BE2C (cell line): ENCODE measurements at regions not wholly inside any gene's neighbourhood (a gene's known extent, or its start where the extent isn't known, plus 50 kb on each side); places are given as distances from the start of the nearest gene placed in this dataset.

Source experiments
- DNase-seq: peaks from one replicate; pipeline ENCODE4 v3.0.0-alpha.2; 2020
- H3K27me3 ChIP-seq: fragments of 250-450 bp; sonication (Bioruptor Pico); 2 replicates; pipeline ENCODE4 v1.5.1; 2020; ENCODE audit warnings: mild to moderate bottlenecking
- H3K36me3 ChIP-seq: fragments of 250-450 bp; sonication (Bioruptor Pico); 2 replicates; pipeline ENCODE4 v1.5.1; 2020; ENCODE audit warnings: mild to moderate bottlenecking
- H3K4me1 ChIP-seq: fragments of 250-450 bp; sonication (Bioruptor Pico); 2 replicates; pipeline ENCODE4 v1.5.1; 2020
- H3K4me3 ChIP-seq: 2 replicates; pipeline ENCODE4 v1.5.1; 2011; ENCODE audit warnings: low read depth, low read length
- H3K9me3 ChIP-seq: fragments of 250-450 bp; sonication (Bioruptor Pico); 2 replicates; pipeline ENCODE4 v1.5.1; 2020
- TF ChIP-seq, protein P1 (sequence below): IDR thresholded peaks from 2 replicates; pipeline ENCODE4 v1.5.1; 2012; ENCODE audit warnings: mild to moderate bottlenecking, low read depth, low read length

- Histone ChIP-seq H3K36me3 (no peaks in the 10 kb centered on the region), H3K4me1 (no peaks in the 10 kb centered on the region), H3K27me3 (no peaks in the 10 kb centered on the region), H3K4me3 (no peak overlapping the region), H3K9me3 (no peaks in the 10 kb centered on the region)
- TF ChIP-seq, protein P1, sequence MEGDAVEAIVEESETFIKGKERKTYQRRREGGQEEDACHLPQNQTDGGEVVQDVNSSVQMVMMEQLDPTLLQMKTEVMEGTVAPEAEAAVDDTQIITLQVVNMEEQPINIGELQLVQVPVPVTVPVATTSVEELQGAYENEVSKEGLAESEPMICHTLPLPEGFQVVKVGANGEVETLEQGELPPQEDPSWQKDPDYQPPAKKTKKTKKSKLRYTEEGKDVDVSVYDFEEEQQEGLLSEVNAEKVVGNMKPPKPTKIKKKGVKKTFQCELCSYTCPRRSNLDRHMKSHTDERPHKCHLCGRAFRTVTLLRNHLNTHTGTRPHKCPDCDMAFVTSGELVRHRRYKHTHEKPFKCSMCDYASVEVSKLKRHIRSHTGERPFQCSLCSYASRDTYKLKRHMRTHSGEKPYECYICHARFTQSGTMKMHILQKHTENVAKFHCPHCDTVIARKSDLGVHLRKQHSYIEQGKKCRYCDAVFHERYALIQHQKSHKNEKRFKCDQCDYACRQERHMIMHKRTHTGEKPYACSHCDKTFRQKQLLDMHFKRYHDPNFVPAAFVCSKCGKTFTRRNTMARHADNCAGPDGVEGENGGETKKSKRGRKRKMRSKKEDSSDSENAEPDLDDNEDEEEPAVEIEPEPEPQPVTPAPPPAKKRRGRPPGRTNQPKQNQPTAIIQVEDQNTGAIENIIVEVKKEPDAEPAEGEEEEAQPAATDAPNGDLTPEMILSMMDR = no peak
- no peak for DNase-seq
Measured at GRCh38 chr2:147433822-147434221, 411.0 kb upstream of the ACVR2A start.

- TF ChIP-seq, protein P1 = no peak
- no peaks in the 10 kb centered on the region for H3K4me1 ChIP-seq
- H3K27me3 ChIP-seq = no peaks in the 10 kb centered on the region
- no peaks in the 10 kb centered on the region for H3K36me3 ChIP-seq
- no peak for DNase-seq
- H3K9me3 ChIP-seq = no peaks in the 10 kb centered on the region
- no peak overlapping the region for H3K4me3 ChIP-seq
Measured at GRCh38 chr2:147430408-147430807, 414.4 kb upstream of the ACVR2A start.

DNA sequence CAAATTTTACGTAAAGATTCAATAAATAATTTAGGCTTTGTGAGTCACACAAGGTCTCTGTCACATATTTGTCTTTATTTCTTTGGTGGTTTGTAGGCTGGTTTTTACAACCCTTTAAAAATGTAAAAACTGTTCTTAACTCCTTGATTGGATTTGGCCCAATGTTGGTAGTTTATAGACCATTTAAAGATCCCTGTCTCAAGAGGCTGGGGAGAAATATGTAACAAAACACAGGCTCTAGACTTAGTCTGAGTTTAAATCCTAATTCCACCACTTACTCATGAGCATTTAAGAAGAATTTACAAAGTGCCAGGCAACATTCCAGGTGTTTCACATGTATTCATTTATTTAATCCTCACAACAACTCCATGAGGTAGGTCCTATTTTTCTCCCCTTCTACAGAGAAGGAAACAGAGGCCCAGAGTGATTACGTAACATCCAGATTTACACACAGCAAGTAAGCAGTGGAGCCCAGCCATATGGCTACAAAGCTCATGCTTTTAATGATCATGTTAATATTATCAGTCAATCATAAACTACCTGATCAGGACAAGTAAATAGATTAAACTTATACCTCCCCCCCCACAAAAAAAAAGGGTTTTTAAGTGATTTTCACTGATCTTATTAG, 416.6 kb upstream of the ACVR2A start:
- Histone ChIP-seq H3K4me1 (no peaks in the 10 kb centered on the region), H3K9me3 (no peaks in the 10 kb centered on the region), H3K4me3 (no peak overlapping the region), H3K27me3 (no peaks in the 10 kb centered on the region), H3K36me3 (no peaks in the 10 kb centered on the region)
- TF ChIP-seq, protein P1 = no peak
- no peak for DNase-seq

- H3K4me3 ChIP-seq = no peak overlapping the region
- DNase-seq = no peak
- H3K27me3 ChIP-seq = no peaks in the 10 kb centered on the region
- no peaks in the 10 kb centered on the region for H3K4me1 ChIP-seq
- no peaks in the 10 kb centered on the region for H3K9me3 ChIP-seq
- no peaks in the 10 kb centered on the region for H3K36me3 ChIP-seq
- TF ChIP-seq, protein P1 = no peak
Measured at GRCh38 chr2:147425437-147426029, 419.3 kb upstream of the ACVR2A start.

DNA sequence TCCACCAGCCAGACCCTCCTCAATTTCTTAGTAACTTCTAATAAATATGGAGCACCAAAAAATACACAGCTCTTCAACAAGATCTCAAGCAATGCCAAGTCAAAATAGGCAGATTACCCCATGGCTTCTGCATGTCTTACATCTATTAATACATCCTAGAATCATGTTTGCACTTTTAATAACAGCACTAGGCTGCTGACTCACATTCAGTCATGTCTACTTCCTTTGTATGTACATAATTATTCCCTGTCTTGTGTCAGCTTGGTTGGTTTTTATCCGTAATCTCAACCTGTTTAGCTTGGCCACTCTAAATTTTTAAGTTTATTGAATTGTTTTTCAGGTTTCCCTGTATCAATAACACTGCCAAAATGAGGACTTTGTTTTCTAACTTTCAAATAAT, 420.1 kb upstream of the ACVR2A start:
- DNase-seq = no peak
- Histone ChIP-seq H3K4me3 (no peak overlapping the region), H3K36me3 (no peaks in the 10 kb centered on the region), H3K4me1 (no peaks in the 10 kb centered on the region), H3K9me3 (no peaks in the 10 kb centered on the region), H3K27me3 (no peaks in the 10 kb centered on the region)
- TF ChIP-seq, protein P1 = no peak

- Histone ChIP-seq H3K9me3 (no peaks in the 10 kb centered on the region), H3K36me3 (no peaks in the 10 kb centered on the region), H3K27me3 (no peaks in the 10 kb centered on the region), H3K4me3 (no peak overlapping the region), H3K4me1 (no peaks in the 10 kb centered on the region)
- no peak for DNase-seq
- TF ChIP-seq, protein P1 = no peak
Measured at GRCh38 chr2:147420947-147421675, 423.7 kb upstream of the ACVR2A start.
